Sigmoid colon (tissue), 6 donors: ENCODE measurements at regions not wholly inside any gene's neighbourhood (a gene's known extent, or its start where the extent isn't known, plus 50 kb on each side); places are given as distances from the start of the nearest gene placed in this dataset.

Experiments used
- DNase-seq: peaks from one replicate; pipeline ENCODE4 v3.0.0-alpha.2; 2019
- H3K27ac ChIP-seq, 4 donors: fragments of 200-600 bp; sonication (generic); one replicate each; pipeline ENCODE4 v1.5.1; 2016 to 2019; ENCODE audit warnings: mild to moderate bottlenecking in 1 of 4
- H3K27me3 ChIP-seq, 3 donors: fragments of 200-600 bp; sonication (generic); one replicate each; pipeline ENCODE4 v1.5.1; 2019; ENCODE audit warnings: mild to moderate bottlenecking in 1 of 3
- H3K36me3 ChIP-seq, 4 donors: fragments of 200-600 bp; sonication (generic); one replicate each; pipeline ENCODE4 v1.5.1; 2016 to 2019
- H3K4me1 ChIP-seq, 4 donors: fragments of 200-600 bp; sonication (generic); one replicate each; pipeline ENCODE4 v1.5.1; 2017 to 2019
- H3K4me3 ChIP-seq, 4 donors: fragments of 200-600 bp; sonication (generic); one replicate each; pipeline ENCODE4 v1.5.1; 2017 to 2019; ENCODE audit warnings: mild to moderate bottlenecking in 2 of 4, moderate library complexity in 1 of 4
- H3K9me3 ChIP-seq, 4 donors: fragments of 200-600 bp in 3 of 4; sonication (generic) in 3 of 4; one replicate each; pipeline versions ENCODE4 v1.5.1 to v1.6.1; 2013 to 2019
- CTCF ChIP-seq, 4 experiments: fragments of 450-650 bp in 3 of 4; fragments of 200-600 bp in 1 of 4; IDR thresholded peaks; one replicate each; pipeline ENCODE4 v1.5.1; 2016 to 2019; ENCODE audit warnings: antibody characterized with exemption in 4 of 4, mild to moderate bottlenecking in 3 of 4, moderate library complexity in 2 of 4
- EP300 ChIP-seq, 4 donors: sonication (generic); formaldehyde crosslinking; IDR thresholded peaks; one replicate each; pipeline ENCODE4 v1.6.1; 2017; ENCODE audit warnings: antibody characterized with exemption in 4 of 4
- POLR2A ChIP-seq, 2 donors: fragments of 450-650 bp; IDR thresholded peaks; one replicate each; pipeline ENCODE4 v1.6.1; 2016; ENCODE audit warnings: antibody characterized with exemption in 2 of 2, mild to moderate bottlenecking in 2 of 2, moderate library complexity in 2 of 2
- POLR2AphosphoS5 ChIP-seq, 4 donors: sonication (generic); formaldehyde crosslinking; IDR thresholded peaks; one replicate each; pipeline ENCODE4 v1.6.1; 2017; ENCODE audit warnings: antibody characterized with exemption in 4 of 4
- WGBS, 2 donors: extraction: QIAGEN DNeasy Blood & Tissue Kit; methylation state at CpG; one replicate each; pipeline ENCODE4 v1.1.7; 2013; 5-methylcytosine and 5-hydroxymethylcytosine counted together
- intact Hi-C: fragments of 100-400 bp; cut with DNase I; formaldehyde crosslinking; loops from one replicate; pipeline ENCODE4 v1.15.1; 2023
- donor health status: healthy with polysubstance abuse.
- donor health status: healthy.

- peaks cover 0 to 26% (median 4%) of the 10 kb centered on the region in 4 donors for H3K4me1 ChIP-seq
- no peaks in the 10 kb centered on the region for H3K9me3 ChIP-seq
- no peak for TF ChIP-seq CTCF (IDR thresholded peaks at IDR 0.05)
- no peak for TF ChIP-seq POLR2A (IDR thresholded peaks at IDR 0.05)
- no peak for TF ChIP-seq EP300 (IDR thresholded peaks at IDR 0.05)
- TF ChIP-seq POLR2AphosphoS5 (IDR thresholded peaks at IDR 0.05) = no peak
- H3K4me3 ChIP-seq = no peak overlapping the region
- H3K27me3 ChIP-seq = no peaks in the 10 kb centered on the region
- no peak overlapping the region for H3K27ac ChIP-seq
- no peak for DNase-seq
- 82 to 86% methylated on average over 3 of the region's 3 CpGs for WGBS, 2 donors
- no peaks in the 10 kb centered on the region for H3K36me3 ChIP-seq
- intact Hi-C loops = no loop called here
These were observed 446.0 kb upstream of the TNP1 start for GRCh38 chr2:217305882-217306281.

- intact Hi-C loops = no loop called here
- no peaks in the 10 kb centered on the region for H3K27me3 ChIP-seq
These were observed 444.7 kb upstream of the TNP1 start for GRCh38 chr2:217304582-217304981.

GRCh38 chr2:217302856-217303255, 443.0 kb upstream of the TNP1 start:
- no peaks in the 10 kb centered on the region for H3K27me3 ChIP-seq
- intact Hi-C loops = no loop called here
- DNase-seq = no peak
- peaks cover 0 to 26% (median 4%) of the 10 kb centered on the region in 4 donors for H3K4me1 ChIP-seq
- TF ChIP-seq POLR2A (IDR thresholded peaks at IDR 0.05) (no peak), CTCF (IDR thresholded peaks at IDR 0.05) (no peak), EP300 (IDR thresholded peaks at IDR 0.05) (no peak), POLR2AphosphoS5 (IDR thresholded peaks at IDR 0.05) (no peak)
- no peak overlapping the region for H3K27ac ChIP-seq
- H3K36me3 ChIP-seq = no peaks in the 10 kb centered on the region
- H3K9me3 ChIP-seq = no peaks in the 10 kb centered on the region
- H3K4me3 ChIP-seq = no peak overlapping the region
- 61 to 76% methylated on average over 3 of the region's 3 CpGs for WGBS, 2 donors

More at GRCh38 chr2:217304582-217304981, 444.7 kb upstream of the TNP1 start:
- Histone ChIP-seq H3K4me1 (peaks cover 0 to 26% (median 4%) of the 10 kb centered on the region in 4 donors), H3K27ac (no peak overlapping the region), H3K9me3 (no peaks in the 10 kb centered on the region), H3K4me3 (no peak overlapping the region), H3K36me3 (no peaks in the 10 kb centered on the region)
- DNase-seq = no peak
- TF ChIP-seq POLR2A (IDR thresholded peaks at IDR 0.05) (no peak), EP300 (IDR thresholded peaks at IDR 0.05) (no peak), CTCF (IDR thresholded peaks at IDR 0.05) (no peak), POLR2AphosphoS5 (IDR thresholded peaks at IDR 0.05) (no peak)

GRCh38 chr2:217301142-217301925, 441.5 kb upstream of the TNP1 start:
- DNase-seq = peak; percentile 66
- Histone ChIP-seq H3K4me3 (no peak overlapping the region), H3K27ac (peak overlapping the region in 1 of 4 donors; percentile 16), H3K27me3 (no peaks in the 10 kb centered on the region), H3K9me3 (no peaks in the 10 kb centered on the region), H3K36me3 (no peaks in the 10 kb centered on the region), H3K4me1 (peaks cover 0 to 21% (median 4%) of the 10 kb centered on the region in 4 donors)
- 64 to 87% methylated on average over 4 of the region's 4 CpGs for WGBS, 2 donors
- TF ChIP-seq POLR2A (IDR thresholded peaks at IDR 0.05) = no peak
- peak in 1 of 4 donors; percentile 22 for TF ChIP-seq POLR2AphosphoS5 (IDR thresholded peaks at IDR 0.05)
- intact Hi-C loops = no loop called here

GRCh38 chr2:217299590-217299989, 439.7 kb upstream of the TNP1 start:
- Histone ChIP-seq H3K27me3 (no peaks in the 10 kb centered on the region), H3K27ac (no peak overlapping the region), H3K9me3 (no peaks in the 10 kb centered on the region), H3K36me3 (no peaks in the 10 kb centered on the region), H3K4me1 (peaks cover 0 to 21% (median 4%) of the 10 kb centered on the region in 4 donors), H3K4me3 (no peak overlapping the region)
- no peak for TF ChIP-seq POLR2AphosphoS5 (IDR thresholded peaks at IDR 0.05)
- TF ChIP-seq EP300 (IDR thresholded peaks at IDR 0.05) = no peak
- TF ChIP-seq POLR2A (IDR thresholded peaks at IDR 0.05) = no peak
- no peak for TF ChIP-seq CTCF (IDR thresholded peaks at IDR 0.05)
- no peak for DNase-seq
- 48 to 89% methylated on average over 1 of the region's 1 CpG for WGBS, 2 donors
- intact Hi-C loops = no loop called here
